Fibroblast of peridontal ligament (primary cell): ENCODE measurements at regions not wholly inside any gene's neighbourhood (a gene's known extent, or its start where the extent isn't known, plus 50 kb on each side); places are given as distances from the start of the nearest gene placed in this dataset.
"Not testable (repeated sequence)": the region's sequence is repeated elsewhere in the genome, so short reads cannot be mapped to it uniquely, and the experiment has no call there.

Experiments
- DNase-seq: peaks from one replicate; pipeline ENCODE4 v3.0.0-alpha.2; 2010; ENCODE audit errors: extremely low read depth

DNA sequence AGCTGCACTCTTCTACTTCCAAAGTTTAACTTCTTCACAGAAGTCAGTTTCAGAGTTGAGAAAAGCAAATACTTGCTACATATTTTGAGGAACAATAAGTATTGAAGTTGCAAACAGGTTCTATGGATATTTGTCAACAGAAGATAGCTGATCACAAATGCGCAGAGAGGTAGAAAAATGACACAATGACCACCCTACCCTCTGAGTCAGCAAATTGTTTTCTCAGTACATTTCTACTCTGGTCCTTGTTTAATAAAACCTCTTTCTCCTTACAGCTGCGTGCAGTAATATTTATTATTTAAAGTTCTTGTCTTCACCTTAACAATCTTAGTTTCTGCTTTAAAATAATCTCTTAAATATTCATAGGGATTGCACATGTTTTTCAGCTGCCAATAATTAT lies 855.1 kb upstream of the CTNND2 start:
- DNase-seq: no peak

DNA sequence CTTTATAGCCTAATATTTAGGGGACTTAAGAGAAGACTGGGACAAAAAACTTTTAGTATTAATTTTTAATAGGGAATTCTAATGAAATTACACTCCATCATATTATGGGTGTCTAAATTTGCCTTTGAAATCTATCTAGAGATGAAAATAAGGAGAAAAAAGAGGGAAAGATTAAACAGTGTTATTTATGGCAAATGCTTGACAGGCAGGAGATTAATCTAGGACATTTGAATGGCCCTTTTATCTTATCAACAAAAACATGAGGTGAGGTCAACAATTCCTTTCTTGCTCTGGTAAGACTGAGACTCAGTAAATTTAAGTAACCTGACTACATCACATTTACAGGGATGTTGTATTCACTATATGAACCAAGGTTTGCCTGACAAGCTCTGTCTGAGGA lies 852.8 kb upstream of the CTNND2 start:
- DNase-seq: no peak

GRCh38 chr5:12745537-12745936 lies 841.3 kb upstream of the CTNND2 start:
- DNase-seq: no peak

GRCh38 chr5:12743582-12743981 lies 839.3 kb upstream of the CTNND2 start:
- DNase-seq: no peak

GRCh38 chr5:12730354-12730753 lies 826.1 kb upstream of the CTNND2 start:
- DNase-seq: no peak

GRCh38 chr5:12716664-12717063 lies 812.4 kb upstream of the CTNND2 start:
- no peak for DNase-seq

- no peak for DNase-seq
Measured at GRCh38 chr5:12707560-12707959, 803.3 kb upstream of the CTNND2 start.

GRCh38 chr5:12704955-12705354 lies 800.7 kb upstream of the CTNND2 start:
- no peak for DNase-seq

GRCh38 chr5:12703254-12703653 lies 799.0 kb upstream of the CTNND2 start:
- no peak for DNase-seq

GRCh38 chr5:12695651-12696050 lies 791.4 kb upstream of the CTNND2 start:
- no peak for DNase-seq

DNA sequence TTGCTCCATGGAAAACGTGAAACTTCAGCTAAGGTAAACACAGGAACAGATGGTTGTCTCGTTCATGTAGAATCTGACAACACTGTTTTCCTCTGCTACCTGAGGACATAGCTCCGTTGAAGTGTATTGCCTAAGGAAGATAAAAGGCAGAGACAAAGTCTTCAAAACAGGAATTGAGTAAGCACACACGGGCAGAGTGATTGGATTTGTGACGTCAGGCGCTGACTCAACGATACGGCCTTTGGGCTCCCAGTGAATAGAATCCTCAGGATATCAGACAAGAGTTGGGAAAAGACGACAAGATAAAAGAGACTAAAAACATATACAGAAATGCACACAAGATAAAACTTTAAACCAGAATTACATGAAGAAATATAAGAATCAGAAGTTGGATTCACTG lies 787.1 kb upstream of the CTNND2 start:
- DNase-seq: no peak

DNA sequence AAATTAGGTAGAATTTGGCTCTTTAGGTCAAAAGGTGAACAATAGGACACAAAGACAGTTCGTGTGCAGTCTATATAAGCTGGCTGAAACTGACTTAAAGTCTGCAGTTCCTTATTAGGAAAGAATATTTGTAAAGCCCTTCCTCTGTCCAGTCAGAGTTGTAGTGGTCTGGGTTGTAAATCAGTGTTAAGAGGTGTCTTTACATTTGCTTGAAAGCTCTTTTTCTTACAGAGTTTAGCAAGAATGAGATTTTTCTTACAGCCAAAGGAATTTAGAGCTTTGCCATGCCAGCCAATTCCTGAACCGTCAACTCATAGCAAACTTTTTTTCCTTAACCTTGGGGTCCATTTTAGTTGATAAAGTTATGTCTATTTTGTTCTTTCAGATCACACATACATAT lies 786.1 kb upstream of the CTNND2 start:
- DNase-seq: no peak

DNA sequence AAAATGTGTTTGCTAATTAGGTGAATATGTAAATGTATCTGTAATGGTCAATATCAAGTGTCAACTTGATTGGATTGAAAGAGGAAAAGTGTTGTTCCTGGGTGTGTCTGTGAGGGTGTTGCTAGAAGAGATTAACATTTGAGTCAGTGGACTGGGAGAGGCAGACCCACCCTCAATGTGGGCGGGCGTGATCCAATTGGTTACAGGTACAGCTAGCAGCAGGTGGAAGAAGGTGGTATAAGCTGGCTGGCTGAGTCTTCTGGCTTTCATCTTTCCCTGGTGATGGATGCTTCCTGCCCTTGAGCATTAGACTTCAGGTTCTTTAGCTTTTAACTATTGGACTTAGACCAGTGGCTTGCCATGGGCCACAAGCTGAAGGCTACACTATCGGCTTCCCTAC lies 779.0 kb upstream of the CTNND2 start:
- DNase-seq: no peak

GRCh38 chr5:12679731-12680130 lies 775.5 kb upstream of the CTNND2 start:
- DNase-seq: no peak

DNA sequence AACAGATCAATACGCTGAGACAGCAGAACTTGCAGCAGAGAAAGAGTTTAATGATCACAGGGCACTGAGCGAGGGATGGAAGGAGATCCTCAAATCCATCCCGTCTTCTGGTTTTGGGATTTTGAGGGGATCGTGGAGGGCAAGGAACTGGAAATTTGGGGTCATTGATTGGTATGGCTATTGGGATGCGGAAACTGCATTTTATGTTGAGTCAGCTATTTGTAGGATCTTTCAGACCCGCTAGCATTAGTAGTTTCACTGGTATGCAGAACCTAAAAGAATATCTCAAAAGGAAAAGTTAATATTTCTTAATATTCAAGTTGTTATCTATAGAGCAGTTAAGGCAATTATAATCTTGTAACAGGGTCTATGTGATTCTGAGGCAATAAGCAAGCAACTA lies 771.7 kb upstream of the CTNND2 start:
- no peak for DNase-seq

DNA sequence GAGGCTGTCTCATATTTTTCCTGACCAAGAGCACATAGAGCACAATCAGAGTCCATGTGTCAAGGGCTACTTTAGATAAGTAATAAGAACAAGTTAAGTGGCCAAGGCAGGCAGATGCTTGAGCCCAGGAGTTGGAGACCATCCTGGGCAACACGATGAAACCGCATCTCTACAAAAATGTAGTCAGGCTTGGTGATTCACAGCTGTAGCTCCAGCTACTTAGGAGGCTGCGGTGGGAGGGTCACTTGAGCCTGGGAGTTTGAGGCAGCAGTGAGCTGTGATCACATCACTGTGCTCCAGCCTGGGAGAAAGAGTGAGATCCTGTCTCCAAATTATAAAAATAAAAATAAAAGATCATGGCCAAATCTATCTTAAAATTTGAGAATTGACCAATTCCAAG lies 767.9 kb upstream of the CTNND2 start:
- no peak for DNase-seq

GRCh38 chr5:12669326-12669725 lies 765.1 kb upstream of the CTNND2 start:
- DNase-seq: no peak

- DNase-seq: no peak
Measured at GRCh38 chr5:12668564-12668963, 764.3 kb upstream of the CTNND2 start.

DNA sequence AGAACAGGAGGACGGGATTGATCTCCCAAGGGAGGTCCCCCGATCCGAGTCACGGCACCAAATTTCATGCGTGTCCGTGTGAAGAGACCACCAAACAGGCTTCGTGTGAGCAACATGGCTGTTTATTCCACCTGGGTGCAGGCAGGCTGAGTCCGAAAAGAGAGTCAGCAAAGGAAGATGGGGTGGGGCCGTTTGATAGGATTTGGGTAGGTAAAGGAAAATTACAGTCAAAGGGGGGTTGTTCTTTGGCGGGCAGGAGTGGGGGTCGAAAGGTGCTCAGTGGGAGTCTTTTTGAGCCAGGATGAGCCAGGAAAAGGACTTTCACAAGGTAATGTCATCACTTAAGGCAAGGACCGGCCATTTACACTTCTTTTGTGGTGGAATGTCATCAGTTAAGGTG lies 763.6 kb upstream of the CTNND2 start:
- DNase-seq: not testable (repeated sequence)

DNA sequence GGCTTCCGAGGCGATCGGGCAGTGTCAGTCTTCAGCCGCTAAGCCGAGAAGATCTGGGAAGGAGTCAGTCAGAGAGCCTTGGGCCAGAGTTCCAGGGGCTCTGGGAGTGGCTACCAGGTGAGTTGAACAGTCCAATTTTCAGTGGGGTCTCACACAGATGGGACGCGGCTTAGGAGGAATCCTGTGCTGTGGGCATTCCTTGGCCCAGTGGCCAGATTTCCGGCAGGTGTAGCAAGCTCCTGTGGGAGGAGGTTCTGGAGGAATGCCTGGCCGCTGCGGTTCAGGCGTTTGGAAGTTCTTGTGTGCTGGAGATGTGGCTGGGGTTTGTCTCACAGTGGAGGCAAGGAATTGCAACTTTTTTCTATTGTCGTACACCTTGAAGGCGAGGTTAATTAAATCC lies 761.5 kb upstream of the CTNND2 start:
- not testable (repeated sequence) for DNase-seq

- DNase-seq: no peak
Measured at GRCh38 chr5:12662545-12663314, 758.5 kb upstream of the CTNND2 start.

- no peak for DNase-seq
Measured at GRCh38 chr5:12661617-12662370, 757.5 kb upstream of the CTNND2 start.
